ENCODE measurements at regions not wholly inside any gene's neighbourhood (a gene's known extent, or its start where the extent isn't known, plus 50 kb on each side); places are given as distances from the start of the nearest gene placed in this dataset.
A peak's percentile ranks its signal among the peaks of the same experiment; 100 is the strongest.

DNA sequence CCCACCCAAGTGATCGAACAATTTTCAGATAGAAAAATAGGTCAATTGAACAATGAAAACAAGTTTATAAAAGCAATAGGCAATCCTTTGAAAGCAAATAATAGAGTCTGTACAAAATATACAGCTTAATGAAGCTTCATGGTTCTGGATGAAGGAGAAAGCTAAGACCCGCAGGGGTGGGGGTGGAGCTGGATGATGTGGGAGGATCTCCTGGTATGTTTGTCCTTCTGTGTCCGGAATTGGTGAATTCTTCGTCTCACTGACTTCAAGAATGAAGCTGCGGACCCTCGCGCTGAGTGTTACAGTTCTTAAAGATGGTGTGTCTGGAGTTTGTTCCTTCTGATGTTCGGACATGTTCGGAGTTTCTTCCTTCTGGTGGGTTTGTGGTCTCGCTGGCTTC lies 149.9 kb downstream of the NXNL2 start (continued):
- TF ChIP-seq PRDM10 (tag by site-specific recombination; IDR thresholded peaks at IDR 0.05) (no peak), PRDM6 (tag by site-specific recombination; IDR thresholded peaks at IDR 0.05) (no peak), ZNF214 (tag by site-specific recombination; IDR thresholded peaks at IDR 0.05; ENCODE audit: borderline replicate concordance) (no peak), ZBTB8A (tag by site-specific recombination; IDR thresholded peaks at IDR 0.05) (no peak), ZNF549 (tag by site-specific recombination; IDR thresholded peaks at IDR 0.05) (no peak), ZNF580 (tag by site-specific recombination; IDR thresholded peaks at IDR 0.05) (no peak)
- TF ChIP-seq, protein P1, sequence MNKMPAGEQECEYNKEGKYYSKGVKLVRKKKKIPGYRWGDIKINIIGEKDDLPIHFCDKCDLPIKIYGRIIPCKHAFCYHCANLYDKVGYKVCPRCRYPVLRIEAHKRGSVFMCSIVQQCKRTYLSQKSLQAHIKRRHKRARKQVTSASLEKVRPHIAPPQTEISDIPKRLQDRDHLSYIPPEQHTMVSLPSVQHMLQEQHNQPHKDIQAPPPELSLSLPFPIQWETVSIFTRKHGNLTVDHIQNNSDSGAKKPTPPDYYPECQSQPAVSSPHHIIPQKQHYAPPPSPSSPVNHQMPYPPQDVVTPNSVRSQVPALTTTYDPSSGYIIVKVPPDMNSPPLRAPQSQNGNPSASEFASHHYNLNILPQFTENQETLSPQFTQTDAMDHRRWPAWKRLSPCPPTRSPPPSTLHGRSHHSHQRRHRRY (tag by site-specific recombination; IDR thresholded peaks at IDR 0.05): no peak

- ChIA-PET POLR2A (no interaction called here), CTCF (no interaction called here)
- Histone ChIP-seq H3K36me3 (ENCODE audit: control insufficient read depth in 2 of 2, insufficient read depth in 1 of 2, low read length in 2 of 2) (no peaks in the 10 kb centered on the region), H3K27ac (ENCODE audit: extremely low read depth, low read depth, low read length) (no peak overlapping the region), H3K4me3 (ENCODE audit: low read depth, low read length) (no peak overlapping the region), H3K9me3 (ENCODE audit: control insufficient read depth, insufficient read depth, low read depth, low read length) (no peaks in the 10 kb centered on the region), H3K4me1 (ENCODE audit: control insufficient read depth, insufficient read depth, low read length) (no peaks in the 10 kb centered on the region)
- no peak for TF ChIP-seq PRDM10 (tag by site-specific recombination; IDR thresholded peaks at IDR 0.05)
- TF ChIP-seq GLIS1 (tag by site-specific recombination; IDR thresholded peaks at IDR 0.05): no peak
- no peak for TF ChIP-seq ZNF391 (tag by site-specific recombination; IDR thresholded peaks at IDR 0.05; ENCODE audit: borderline replicate concordance, low read depth)
- no peak for TF ChIP-seq ZNF792 (tag by site-specific recombination; IDR thresholded peaks at IDR 0.05)
These were observed 151.0 kb downstream of the NXNL2 start for GRCh38 chr9:88685966-88686365.

DNA sequence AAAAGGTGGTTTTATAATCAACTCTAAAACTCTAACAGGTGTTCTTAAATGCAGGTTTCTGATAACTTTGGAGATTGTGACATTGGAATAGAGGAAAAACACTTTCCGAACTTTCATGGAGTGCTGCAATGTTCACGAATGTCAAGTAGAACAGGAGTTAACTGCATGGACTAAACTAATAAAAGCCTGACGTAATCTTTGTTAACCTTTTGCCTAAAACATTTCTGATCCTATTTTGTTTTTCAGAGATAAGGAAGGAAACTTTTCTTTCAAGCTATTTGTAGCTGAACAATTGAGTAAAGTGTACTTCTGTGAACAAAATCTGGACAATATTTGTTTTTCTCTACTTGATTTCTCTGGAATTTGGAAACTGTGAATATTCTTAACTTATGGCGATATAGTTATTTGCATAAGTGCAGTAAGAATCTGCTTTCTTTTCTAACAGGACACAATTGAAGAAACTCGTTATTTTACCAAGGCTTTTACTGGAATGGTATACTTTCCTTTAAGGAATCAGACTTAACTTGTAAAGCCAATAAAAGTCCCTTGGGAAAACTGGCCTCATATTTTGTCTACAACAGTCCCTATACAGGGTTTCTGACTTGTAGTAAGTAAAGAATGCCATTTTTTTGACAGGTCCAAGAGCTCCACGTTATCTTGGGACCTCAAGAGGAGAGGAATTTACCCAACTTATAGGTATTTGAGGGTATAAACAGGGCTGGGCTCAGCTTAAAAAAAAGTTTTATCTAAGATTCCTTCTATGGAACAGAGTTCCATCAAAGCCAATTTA lies 154.7 kb downstream of the NXNL2 start:
- ChIA-PET CTCF (no interaction called here), POLR2A (no interaction called here)

More for the DNA sequence above, 154.7 kb downstream of the NXNL2 start:
- Histone ChIP-seq H3K4me1 (ENCODE audit: control insufficient read depth, insufficient read depth, low read length) (no peaks in the 10 kb centered on the region), H3K27ac (ENCODE audit: extremely low read depth, low read depth, low read length) (no peak overlapping the region), H3K4me3 (ENCODE audit: low read depth, low read length) (no peak overlapping the region), H3K9me3 (ENCODE audit: control insufficient read depth, insufficient read depth, low read depth, low read length) (no peaks in the 10 kb centered on the region), H3K36me3 (ENCODE audit: control insufficient read depth in 2 of 2, insufficient read depth in 1 of 2, low read length in 2 of 2) (no peaks in the 10 kb centered on the region)
- TF ChIP-seq SETDB1 (IDR thresholded peaks at IDR 0.05; ENCODE audit: insufficient read length, low read length): peak; percentile 86
- no peak for TF ChIP-seq ZNF2 (tag by site-specific recombination; IDR thresholded peaks at IDR 0.05)
